CD14-positive monocyte (primary cell): ENCODE measurements at regions not wholly inside any gene's neighbourhood (a gene's known extent, or its start where the extent isn't known, plus 50 kb on each side); places are given as distances from the start of the nearest gene placed in this dataset.

Experiments
- DNase-seq, 3 donors: peaks; one replicate each; pipeline ENCODE4 v3.0.0-alpha.2; 2011 to 2022
- H2AFZ ChIP-seq: 2 replicates; pipeline ENCODE4 v1.6.0; 2012; ENCODE audit warnings: mild to moderate bottlenecking, low read depth, low read length, inconsistent platforms; ENCODE audit not compliant: insufficient read depth, poor library complexity, severe bottlenecking
- H3K27ac ChIP-seq, 2 donors: 1 replicate in 1 of 2; 2 replicates in 1 of 2; pipeline ENCODE4 v1.5.1; 2012 to 2013; ENCODE audit warnings: low read length in 2 of 2, control low read depth in 1 of 2, inconsistent platforms in 1 of 2, low read depth in 1 of 2, mild to moderate bottlenecking in 1 of 2
- H3K27me3 ChIP-seq, 2 donors: one replicate each; pipeline versions ENCODE4 v1.6.0 to v1.6.1; 2011 to 2013; ENCODE audit warnings: low read length in 2 of 2; ENCODE audit not compliant: control insufficient read depth in 2 of 2, insufficient read depth in 2 of 2
- H3K36me3 ChIP-seq, 2 donors: replicated peaks in 1 of 2; 1 replicate in 1 of 2; 2 replicates in 1 of 2; pipeline versions ENCODE4 v1.5.1 to v1.6.1; 2012 to 2013; ENCODE audit warnings: low read length in 2 of 2, control low read depth in 1 of 2, inconsistent platforms in 1 of 2, mild to moderate bottlenecking in 1 of 2; ENCODE audit not compliant: insufficient read depth in 2 of 2, control insufficient read depth in 1 of 2
- H3K4me1 ChIP-seq, 2 donors: 1 replicate in 1 of 2; 2 replicates in 1 of 2; pipeline versions ENCODE4 v1.5.1 to v1.6.1; 2012 to 2013; ENCODE audit warnings: low read length in 2 of 2, control low read depth in 1 of 2, inconsistent platforms in 1 of 2, mild to moderate bottlenecking in 1 of 2, moderate library complexity in 1 of 2; ENCODE audit not compliant: insufficient read depth in 2 of 2, control insufficient read depth in 1 of 2
- H3K4me2 ChIP-seq: replicated peaks from 2 replicates; pipeline ENCODE3; 2012; ENCODE audit warnings: low read length, moderate library complexity, mild to moderate bottlenecking; ENCODE audit not compliant: poor library complexity, severe bottlenecking; ENCODE audit errors: extremely low read depth
- H3K4me3 ChIP-seq, 3 experiments: fragments of 200-600 bp in 1 of 3; sonication (generic) in 1 of 3; replicated peaks in 1 of 3; 1 replicate in 2 of 3; 2 replicates in 1 of 3; pipeline ENCODE4 v1.5.1; 2011 to 2013; ENCODE audit warnings: low read length in 3 of 3, mild to moderate bottlenecking in 3 of 3, control low read depth in 2 of 3, low read depth in 2 of 3, inconsistent platforms in 1 of 3, moderate library complexity in 1 of 3
- H3K79me2 ChIP-seq: 2 replicates; pipeline ENCODE4 v1.6.0; 2012; ENCODE audit warnings: mild to moderate bottlenecking, control low read depth, inconsistent platforms, low read length, moderate library complexity; ENCODE audit not compliant: insufficient read depth
- H3K9ac ChIP-seq: 2 replicates; pipeline ENCODE4 v1.6.0; 2017; ENCODE audit warnings: low read length, mild to moderate bottlenecking; ENCODE audit not compliant: insufficient read depth, poor library complexity, severe bottlenecking
- H3K9me3 ChIP-seq, 2 donors: replicated peaks in 1 of 2; 1 replicate in 1 of 2; 2 replicates in 1 of 2; pipeline versions ENCODE4 v1.5.1 to v1.6.1; 2012 to 2013; ENCODE audit warnings: low read length in 2 of 2, control low read depth in 1 of 2; ENCODE audit not compliant: control insufficient read depth in 1 of 2, insufficient read depth in 1 of 2
- H4K20me1 ChIP-seq: 2 replicates; pipeline ENCODE4 v1.6.0; 2012; ENCODE audit warnings: mild to moderate bottlenecking, low read length, control low read depth, moderate library complexity; ENCODE audit not compliant: insufficient read depth
- H3K27ac Mint-ChIP-seq, 7 donors: one replicate each; pipeline ENCODE4 v1.8.0; 2020; ENCODE audit warnings: mild to moderate bottlenecking in 7 of 7, mixed read lengths in 7 of 7, moderate library complexity in 6 of 7, inconsistent platforms in 2 of 7
- H3K27me3 Mint-ChIP-seq, 3 donors: one replicate each; pipeline ENCODE4 v1.8.0; 2021 to 2022; ENCODE audit warnings: low read depth in 3 of 3, mild to moderate bottlenecking in 3 of 3, mixed read lengths in 3 of 3, moderate library complexity in 3 of 3, inconsistent platforms in 1 of 3
- H3K36me3 Mint-ChIP-seq, 2 donors: one replicate each; pipeline ENCODE4 v1.8.0; 2020; ENCODE audit warnings: mixed read lengths in 2 of 2, inconsistent platforms in 1 of 2, mild to moderate bottlenecking in 1 of 2
- H3K4me1 Mint-ChIP-seq: one replicate; pipeline ENCODE4 v1.8.0; 2020; ENCODE audit warnings: mild to moderate bottlenecking, mixed read lengths
- H3K4me3 Mint-ChIP-seq, 2 donors: one replicate each; pipeline ENCODE4 v1.8.0; 2020; ENCODE audit warnings: mild to moderate bottlenecking in 2 of 2, mixed read lengths in 2 of 2, moderate library complexity in 1 of 2
- H3K9me3 Mint-ChIP-seq, 7 donors: one replicate each; pipeline ENCODE4 v1.8.0; 2020 to 2022; ENCODE audit warnings: mixed read lengths in 7 of 7, mild to moderate bottlenecking in 6 of 7, moderate library complexity in 6 of 7, inconsistent platforms in 2 of 7
- WGBS: methylation state at CpG from one replicate; pipeline ENCODE4 v1.1.5; 2013; ENCODE audit warnings: missing lambda C conversion rate; ENCODE audit not compliant: insufficient coverage; 5-methylcytosine and 5-hydroxymethylcytosine counted together
- intact Hi-C, 2 donors: fragments of 100-400 bp; cut with micrococcal nuclease; formaldehyde crosslinking; loops; one replicate each; pipeline versions ENCODE4 v1.15.0 to v1.15.1; 2023
- TF ChIP-seq, protein P1 (sequence below): fragments of 200-600 bp; IDR thresholded peaks from one replicate; pipeline ENCODE4 v1.8.0; 2022; ENCODE audit warnings: antibody characterized with exemption, mild to moderate bottlenecking

DNA sequence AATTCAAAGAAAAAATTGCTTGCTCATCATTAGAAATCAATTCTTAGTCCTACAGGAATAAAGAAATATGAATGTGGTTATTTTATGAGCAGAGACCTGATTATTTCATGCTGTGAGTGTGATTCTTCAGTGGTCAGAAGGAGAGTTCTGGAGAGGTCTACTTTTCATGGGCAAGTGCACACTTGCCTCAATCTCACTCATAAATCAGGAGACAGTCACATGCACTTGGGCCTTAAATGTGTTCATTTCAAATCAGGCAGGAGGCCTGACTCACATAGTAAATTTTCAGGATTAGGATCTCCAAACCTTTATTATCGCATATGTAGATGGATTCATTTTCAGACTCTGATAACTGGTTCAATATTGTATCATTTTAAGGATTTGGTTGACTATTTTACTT, 323.2 kb upstream of the CCNH start:
- Mint-ChIP-seq H3K27ac (no peak overlapping the region), H3K27me3 (no peaks in the 10 kb centered on the region), H3K36me3 (no peaks in the 10 kb centered on the region), H3K4me1 (no peaks in the 10 kb centered on the region), H3K9me3 (no peaks in the 10 kb centered on the region), H3K4me3 (no peak overlapping the region)
- TF ChIP-seq, protein P1, sequence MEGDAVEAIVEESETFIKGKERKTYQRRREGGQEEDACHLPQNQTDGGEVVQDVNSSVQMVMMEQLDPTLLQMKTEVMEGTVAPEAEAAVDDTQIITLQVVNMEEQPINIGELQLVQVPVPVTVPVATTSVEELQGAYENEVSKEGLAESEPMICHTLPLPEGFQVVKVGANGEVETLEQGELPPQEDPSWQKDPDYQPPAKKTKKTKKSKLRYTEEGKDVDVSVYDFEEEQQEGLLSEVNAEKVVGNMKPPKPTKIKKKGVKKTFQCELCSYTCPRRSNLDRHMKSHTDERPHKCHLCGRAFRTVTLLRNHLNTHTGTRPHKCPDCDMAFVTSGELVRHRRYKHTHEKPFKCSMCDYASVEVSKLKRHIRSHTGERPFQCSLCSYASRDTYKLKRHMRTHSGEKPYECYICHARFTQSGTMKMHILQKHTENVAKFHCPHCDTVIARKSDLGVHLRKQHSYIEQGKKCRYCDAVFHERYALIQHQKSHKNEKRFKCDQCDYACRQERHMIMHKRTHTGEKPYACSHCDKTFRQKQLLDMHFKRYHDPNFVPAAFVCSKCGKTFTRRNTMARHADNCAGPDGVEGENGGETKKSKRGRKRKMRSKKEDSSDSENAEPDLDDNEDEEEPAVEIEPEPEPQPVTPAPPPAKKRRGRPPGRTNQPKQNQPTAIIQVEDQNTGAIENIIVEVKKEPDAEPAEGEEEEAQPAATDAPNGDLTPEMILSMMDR, result no peak
- DNase-seq, result no peak
- intact Hi-C loops, result no loop called here
- Histone ChIP-seq H4K20me1 (no peaks in the 10 kb centered on the region), H3K79me2 (no peaks in the 10 kb centered on the region), H3K27me3 (no peaks in the 10 kb centered on the region), H3K4me3 (no peak overlapping the region), H3K9me3 (no peaks in the 10 kb centered on the region), H3K4me2 (no peak overlapping the region), H3K9ac (no peak overlapping the region), H2AFZ (no peak overlapping the region), H3K4me1 (no peaks in the 10 kb centered on the region), H3K36me3 (no peaks in the 10 kb centered on the region), H3K27ac (no peak overlapping the region)
- no CpG with 5 or more reads among the region's 1 CpG for WGBS

DNA sequence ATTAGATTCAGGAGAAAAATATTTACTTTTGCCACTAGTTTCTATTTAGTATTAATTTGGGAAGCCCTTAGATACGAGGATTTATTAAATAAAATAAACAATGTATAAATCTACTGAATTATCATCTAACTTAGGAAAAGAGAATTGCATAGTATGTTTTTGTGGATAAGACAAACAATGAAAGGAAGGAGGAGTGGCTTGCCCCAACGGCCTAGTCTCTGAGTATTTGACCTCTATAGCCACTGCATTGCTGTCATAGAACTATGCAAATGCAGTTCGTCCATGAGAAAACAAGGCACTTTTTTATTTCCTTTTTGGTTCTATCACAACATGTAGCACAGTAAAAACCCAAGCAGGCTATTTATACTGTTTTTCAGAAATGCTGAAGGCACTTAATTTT, 321.2 kb upstream of the CCNH start:
- no peaks in the 10 kb centered on the region for H3K4me1 Mint-ChIP-seq
- Histone ChIP-seq H3K4me2 (no peak overlapping the region), H2AFZ (no peak overlapping the region), H3K79me2 (no peaks in the 10 kb centered on the region), H3K4me3 (no peak overlapping the region), H3K9me3 (no peaks in the 10 kb centered on the region), H3K4me1 (no peaks in the 10 kb centered on the region), H3K27me3 (no peaks in the 10 kb centered on the region), H4K20me1 (no peaks in the 10 kb centered on the region), H3K9ac (no peak overlapping the region), H3K27ac (no peak overlapping the region), H3K36me3 (no peaks in the 10 kb centered on the region)
- DNase-seq, result no peak
- intact Hi-C loops, result no loop called here
- WGBS, result 41% methylated on average over 2 of the region's 3 CpGs
- no peaks in the 10 kb centered on the region for H3K36me3 Mint-ChIP-seq
- no peak overlapping the region for H3K27ac Mint-ChIP-seq
- TF ChIP-seq, protein P1, result no peak
- no peak overlapping the region for H3K4me3 Mint-ChIP-seq
- H3K27me3 Mint-ChIP-seq, result no peaks in the 10 kb centered on the region
- H3K9me3 Mint-ChIP-seq, result no peaks in the 10 kb centered on the region
